Ramos (cell line): ENCODE measurements at regions not wholly inside any gene's neighbourhood (a gene's known extent, or its start where the extent isn't known, plus 50 kb on each side); places are given as distances from the start of the nearest gene placed in this dataset.
"Not testable (repeated sequence)": the region's sequence is repeated elsewhere in the genome, so short reads cannot be mapped to it uniquely, and the experiment has no call there.

ENCODE experiments used
- in situ Hi-C: fragments of 300-500 bp; cut with MboI; formaldehyde crosslinking; loops from one replicate; pipeline ENCODE4 v1.14.3; 2022; ENCODE audit warnings: low sequenced_read_pairs; ENCODE audit not compliant: unreplicated experiment

- in situ Hi-C loops, result no loop called here
Measured at GRCh38 chr4:72945719-72946336, 123.7 kb downstream of the COX18 start.

GRCh38 chr4:72942565-72942964, 127.0 kb downstream of the COX18 start:
- in situ Hi-C loops, result no loop called here

- in situ Hi-C loops, result no loop called here
Measured at GRCh38 chr4:72938516-72938915, 131.0 kb downstream of the COX18 start.

- in situ Hi-C loops, result no loop called here
Measured at GRCh38 chr4:72935462-72935861, 134.1 kb downstream of the COX18 start.

DNA sequence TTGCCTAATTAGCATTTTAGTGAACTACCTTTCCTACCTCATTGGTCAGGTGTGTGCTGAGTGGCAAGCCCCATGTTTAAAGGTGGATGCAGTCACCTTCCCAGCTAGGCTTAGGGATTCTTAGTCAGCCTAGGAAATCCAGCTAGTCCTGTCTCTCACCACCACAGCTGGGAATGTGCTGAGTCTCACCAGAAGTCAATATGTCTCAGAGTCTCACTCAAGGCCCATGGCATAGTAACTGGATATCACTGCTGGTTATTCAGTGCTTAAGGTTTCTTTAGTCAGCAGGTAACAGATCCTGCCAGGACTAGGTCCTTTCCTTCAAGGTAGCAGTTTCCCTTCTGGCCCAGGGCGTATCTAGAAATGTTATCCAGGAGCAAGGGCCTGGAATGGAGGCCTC, 136.5 kb downstream of the COX18 start:
- in situ Hi-C loops, result no loop called here

GRCh38 chr4:72931346-72931745, 138.2 kb downstream of the COX18 start:
- in situ Hi-C loops, result no loop called here

- in situ Hi-C loops, result not testable (repeated sequence)
Measured at GRCh38 chr4:72929596-72930274, 139.8 kb downstream of the COX18 start.

DNA sequence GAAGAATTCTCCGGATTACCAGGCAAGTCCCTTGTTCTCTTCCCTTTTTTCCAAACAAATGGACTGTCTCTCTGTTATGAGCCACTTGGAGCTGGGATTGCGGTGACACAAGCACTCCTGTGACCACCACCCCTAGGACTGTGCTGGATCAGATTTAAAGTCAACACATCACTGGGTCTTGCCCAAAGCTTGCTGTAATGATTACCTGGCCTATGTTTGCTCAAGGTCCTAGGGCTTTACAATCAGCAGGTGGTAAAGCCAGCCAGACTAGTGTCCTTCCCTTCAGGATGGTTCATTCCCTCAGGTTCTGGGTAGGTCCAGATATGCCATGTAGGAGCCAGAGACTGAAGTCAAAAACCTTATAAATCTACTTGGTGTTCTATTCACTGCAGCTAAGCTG, 144.7 kb downstream of the COX18 start:
- in situ Hi-C loops, result no loop called here

DNA sequence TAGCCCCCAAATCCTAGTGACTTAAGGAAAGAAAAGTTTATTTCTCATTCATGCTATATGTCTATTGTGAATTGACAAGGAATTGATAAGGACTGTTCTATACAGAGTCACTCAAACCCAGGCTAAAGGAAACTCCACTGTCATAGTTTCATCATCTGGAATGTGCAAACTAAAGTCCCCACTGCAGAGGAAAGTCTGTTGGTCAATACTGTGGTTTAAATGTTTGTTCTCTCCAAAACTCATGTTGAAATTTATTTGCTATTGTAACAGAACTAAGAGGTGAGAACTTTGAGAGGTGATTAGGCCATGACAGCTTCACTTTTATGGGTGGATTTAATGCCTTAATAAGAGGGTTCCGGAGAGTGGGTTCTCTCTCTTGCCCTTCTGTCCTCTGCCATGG, 149.6 kb downstream of the COX18 start:
- in situ Hi-C loops, result no loop called here

DNA sequence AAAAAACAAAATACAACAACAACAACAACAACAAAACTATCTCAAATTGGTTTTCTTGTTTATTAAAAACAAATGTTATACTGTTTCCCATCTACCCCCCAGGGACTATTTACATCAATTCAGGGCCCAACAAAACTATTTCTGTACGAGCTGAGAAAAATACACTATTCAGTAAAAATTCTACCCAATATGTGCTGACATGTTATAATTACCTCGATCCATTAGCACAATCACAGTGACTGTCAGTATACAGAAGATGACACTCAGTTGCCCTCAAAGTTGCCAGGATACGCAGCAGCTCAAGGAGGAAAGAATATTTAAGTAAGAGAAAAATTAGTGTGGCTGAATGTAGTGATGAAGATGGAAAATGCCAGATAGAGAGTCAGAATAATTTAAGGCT, 150.1 kb downstream of the COX18 start:
- in situ Hi-C loops, result no loop called here

- in situ Hi-C loops, result no loop called here
Measured at GRCh38 chr4:72918362-72918761, 151.2 kb downstream of the COX18 start.

DNA sequence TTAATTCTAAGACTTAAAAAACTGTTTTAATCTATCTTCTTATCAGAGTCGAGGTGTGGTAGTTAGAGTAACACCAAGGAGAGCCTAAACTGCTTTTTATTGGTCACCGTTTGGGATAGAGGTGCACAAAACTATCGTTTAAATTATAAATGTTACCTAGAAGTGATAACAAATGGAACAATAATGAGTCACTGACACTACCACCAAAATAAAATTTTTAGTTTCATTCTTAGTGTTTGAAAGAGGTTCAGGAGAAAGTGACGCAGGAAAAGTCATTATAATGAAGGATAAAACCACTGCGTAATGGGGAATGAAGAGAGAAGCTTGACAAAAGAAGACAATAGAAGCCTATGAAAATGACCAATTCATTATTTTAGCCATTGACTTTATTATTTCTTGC, 158.2 kb downstream of the COX18 start:
- in situ Hi-C loops, result no loop called here

DNA sequence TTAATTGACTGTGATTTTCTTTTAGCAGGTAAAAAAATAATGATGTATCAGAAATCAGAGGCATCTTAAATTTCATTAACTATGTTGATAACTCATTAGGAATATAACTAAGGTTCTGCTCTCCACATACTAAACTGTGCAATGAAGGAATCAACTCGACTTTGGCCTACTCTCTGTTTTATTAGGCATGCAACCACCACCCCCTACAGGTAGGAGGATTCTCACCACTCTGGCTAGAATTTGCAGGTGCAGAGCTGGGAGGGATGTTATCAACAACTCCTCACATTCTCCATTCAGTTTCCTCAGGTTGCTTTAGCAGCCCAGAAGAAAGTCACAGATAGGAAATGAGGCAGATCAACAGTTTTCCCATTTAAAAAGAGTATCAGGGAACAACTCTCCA, 160.1 kb downstream of the COX18 start:
- in situ Hi-C loops, result no loop called here

DNA sequence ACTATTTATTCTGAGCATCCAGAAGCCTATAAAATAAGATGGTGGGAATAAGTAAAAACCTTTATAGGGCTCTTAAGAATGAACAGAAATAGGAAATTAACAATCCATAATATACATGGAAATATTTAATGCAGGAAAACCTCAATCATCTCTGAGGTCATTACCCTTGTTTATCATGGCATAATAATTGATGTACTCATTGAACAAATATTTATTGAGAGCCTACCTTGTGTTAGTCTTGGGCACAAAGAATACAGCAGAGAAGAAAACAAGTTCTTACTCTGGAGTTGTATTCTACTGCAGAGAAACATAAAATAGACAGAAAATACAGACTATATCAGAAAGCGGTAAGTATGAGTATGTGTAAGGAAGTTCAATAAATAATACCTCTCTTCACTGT, 167.2 kb downstream of the COX18 start:
- in situ Hi-C loops, result no loop called here

DNA sequence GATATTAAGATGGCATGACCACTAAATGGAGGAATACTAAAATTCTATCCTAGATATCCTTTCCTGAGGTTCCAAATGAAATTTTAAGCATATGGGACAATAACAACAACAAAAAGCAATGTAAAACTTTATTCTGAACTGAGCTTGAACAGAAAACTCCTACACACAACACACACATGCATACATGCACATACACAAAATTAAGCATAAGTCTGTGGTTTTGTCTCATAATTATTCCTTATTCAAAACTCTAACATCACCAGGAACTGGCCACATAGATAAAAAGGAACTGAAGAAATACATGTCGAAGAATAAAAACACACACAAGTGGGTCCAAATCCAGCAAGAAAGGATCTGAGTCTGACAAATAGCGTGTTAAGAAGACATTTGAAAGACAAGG, 168.0 kb downstream of the COX18 start:
- in situ Hi-C loops, result no loop called here

DNA sequence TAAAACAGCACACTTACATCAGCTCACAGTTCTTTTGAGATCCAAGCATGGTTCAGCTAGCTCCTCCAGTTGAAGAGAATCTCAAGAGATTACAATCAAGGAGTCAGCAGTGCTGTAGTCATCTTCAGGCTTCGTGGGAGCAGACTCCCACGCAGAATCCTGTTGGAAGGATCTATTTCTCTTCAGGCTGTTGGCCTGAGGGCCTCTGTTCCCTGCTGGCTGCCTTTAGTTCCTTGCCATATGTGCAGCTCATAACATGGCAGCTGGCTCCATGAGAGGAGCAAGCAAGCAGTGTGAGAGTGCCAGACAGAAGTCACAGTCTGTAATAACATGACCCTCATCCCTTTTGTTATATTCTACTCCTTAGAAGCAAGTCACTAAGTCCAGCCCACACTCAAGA, 168.6 kb downstream of the COX18 start:
- in situ Hi-C loops, result no loop called here

- in situ Hi-C loops, result no loop called here
Measured at GRCh38 chr4:72899621-72900020, 169.9 kb downstream of the COX18 start.

GRCh38 chr4:72899214-72899613, 170.3 kb downstream of the COX18 start:
- in situ Hi-C loops, result no loop called here

DNA sequence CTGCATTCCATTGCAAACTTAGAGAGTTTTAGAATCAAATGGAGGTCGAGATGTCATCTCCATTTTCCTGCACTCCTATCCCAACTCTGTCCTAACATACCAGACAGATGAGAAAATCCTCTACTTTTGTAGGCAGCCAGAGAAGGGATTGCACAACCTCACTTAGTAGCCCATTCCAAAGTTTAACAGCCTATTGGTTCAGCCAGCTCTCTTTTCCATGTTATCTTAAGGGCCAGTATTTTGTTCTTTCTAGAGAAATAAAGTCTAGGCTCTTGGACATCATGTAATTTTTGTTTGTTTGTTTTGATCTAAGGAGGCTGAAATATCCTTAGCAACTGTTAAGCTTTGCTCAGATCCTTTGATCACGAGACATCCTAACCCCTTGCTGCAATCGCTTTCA, 173.0 kb downstream of the COX18 start:
- in situ Hi-C loops, result no loop called here

GRCh38 chr4:72895408-72895807, 174.1 kb downstream of the COX18 start:
- in situ Hi-C loops, result no loop called here

GRCh38 chr4:72893354-72894066, 176.0 kb downstream of the COX18 start:
- in situ Hi-C loops, result no loop called here

DNA sequence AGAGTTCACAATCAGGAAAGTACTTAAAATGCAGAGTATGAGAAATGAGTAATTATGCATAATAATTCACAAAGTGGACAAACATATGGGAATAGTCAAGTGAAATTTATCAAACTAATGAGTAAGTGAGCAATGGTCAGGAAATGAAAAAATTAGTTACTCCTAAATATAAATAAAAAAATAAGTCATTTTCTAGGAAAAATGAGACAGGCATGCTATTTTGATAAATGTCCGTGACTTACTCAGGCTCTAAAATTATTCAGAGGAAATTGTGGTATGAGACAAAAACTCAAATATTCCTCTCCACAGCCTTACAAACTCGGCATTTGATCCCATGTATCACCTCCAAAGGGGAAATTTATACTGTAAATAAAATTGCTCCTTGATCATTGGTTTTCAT, 181.2 kb downstream of the COX18 start:
- in situ Hi-C loops, result no loop called here
